HL-60 (cell line): ENCODE measurements at regions not wholly inside any gene's neighbourhood (a gene's known extent, or its start where the extent isn't known, plus 50 kb on each side); places are given as distances from the start of the nearest gene placed in this dataset.

ENCODE experiments used
- CTCF ChIP-seq: IDR thresholded peaks from one replicate; pipeline ENCODE4 v1.5.1; 2011; ENCODE audit warnings: low read length, control low read depth, inconsistent platforms; ENCODE audit not compliant: insufficient read depth
- GABPA ChIP-seq: IDR thresholded peaks from 2 replicates; pipeline ENCODE4 v1.6.1; 2012; ENCODE audit warnings: low read depth
- POLR2AphosphoS5 ChIP-seq: IDR thresholded peaks from 2 replicates; pipeline ENCODE4 v1.6.1; 2012; ENCODE audit warnings: low read depth
- REST ChIP-seq: IDR thresholded peaks from 2 replicates; pipeline ENCODE4 v1.6.1; 2012; ENCODE audit warnings: low read depth; ENCODE audit not compliant: insufficient replicate concordance

GRCh38 chr10:131402771-131403650, 91.5 kb upstream of the TCERG1L start:
- TF ChIP-seq CTCF (no peak), REST (no peak), GABPA (no peak), POLR2AphosphoS5 (no peak)
